ENCODE measurements at regions not wholly inside any gene's neighbourhood (a gene's known extent, or its start where the extent isn't known, plus 50 kb on each side); places are given as distances from the start of the nearest gene placed in this dataset.

- TF ChIP-seq POLR2A (IDR thresholded peaks at IDR 0.05; ENCODE audit: low read depth, low read length), result no peak
- TF ChIP-seq CTCF (IDR thresholded peaks at IDR 0.05; ENCODE audit: extremely low read depth in 1 of 2, insufficient read depth in 1 of 2, low read depth in 1 of 2, low read length in 2 of 2), result no peak
- TF ChIP-seq FOS (IDR thresholded peaks at IDR 0.05; ENCODE audit: borderline replicate concordance, insufficient read depth, low read length), result no peak
- TF ChIP-seq EZH2 (IDR thresholded peaks at IDR 0.05; ENCODE audit: borderline replicate concordance, low read depth, low read length, severe bottlenecking), result no peak
- TF ChIP-seq POLR2AphosphoS5 (IDR thresholded peaks at IDR 0.05; ENCODE audit: insufficient read depth, low read depth, low read length), result no peak
- TF ChIP-seq GATA2 (IDR thresholded peaks at IDR 0.05; ENCODE audit: insufficient read depth, insufficient read length, low read depth, low read length), result no peak
- no peak for TF ChIP-seq MAX (IDR thresholded peaks at IDR 0.05; ENCODE audit: insufficient read depth, insufficient read length)
Observed at GRCh38 chr1:84078842-84079202, 65.2 kb upstream of the PRKACB start.

Data from endothelial cell of umbilical vein (primary cell).